WTC11 (cell line): ENCODE measurements at regions not wholly inside any gene's neighbourhood (a gene's known extent, or its start where the extent isn't known, plus 50 kb on each side); places are given as distances from the start of the nearest gene placed in this dataset.
"Not testable (repeated sequence)": the region's sequence is repeated elsewhere in the genome, so short reads cannot be mapped to it uniquely, and the experiment has no call there.

Experiments used
- ATAC-seq: fragments of 200-7000 bp; cut with Tn5 transposase; 2 replicates; pipeline ENCODE4 v1.10.0; 2021; ENCODE audit warnings: mild to moderate bottlenecking, moderate library complexity
- CTCF ChIA-PET: fragments of 300-600 bp; sonication (Branson Sonifier 250); formaldehyde crosslinking; loops from one replicate; lab custom pipeline; 2021; ENCODE audit warnings: antibody characterized with exemption; lab: Charles Lee
- POLR2A ChIA-PET: fragments of 350-600 bp; sonication (Branson Sonifier 250); formaldehyde crosslinking; loops from one replicate; lab custom pipeline; 2021; ENCODE audit warnings: antibody characterized with exemption; lab: Charles Lee
- DNase-seq: peaks from one replicate; pipeline ENCODE4 v3.0.0; 2021; ENCODE audit warnings: low spot score
- H3K27ac Mint-ChIP-seq: 2 replicates; pipeline ENCODE4 v1.8.0; 2021; ENCODE audit warnings: mixed read lengths
- H3K27me3 Mint-ChIP-seq: 2 replicates; pipeline ENCODE4 v1.8.0; 2021; ENCODE audit warnings: low read depth, mild to moderate bottlenecking, moderate library complexity, mixed read lengths
- H3K36me3 Mint-ChIP-seq: 2 replicates; pipeline ENCODE4 v1.8.0; 2021; ENCODE audit warnings: mixed read lengths
- H3K4me1 Mint-ChIP-seq: 2 replicates; pipeline ENCODE4 v1.8.0; 2022; ENCODE audit warnings: mixed read lengths
- H3K4me3 Mint-ChIP-seq: 2 replicates; pipeline ENCODE4 v1.8.0; 2021; ENCODE audit warnings: mild to moderate bottlenecking, moderate library complexity, mixed read lengths
- H3K9me3 Mint-ChIP-seq: 2 replicates; pipeline ENCODE4 v1.8.0; 2021; ENCODE audit warnings: mixed read lengths

GRCh38 chr19:27362438-27362837 is 1850.5 kb downstream of the UQCRFS1 start:
- Mint-ChIP-seq H3K36me3 (peaks cover 99% of the 10 kb centered on the region), H3K9me3 (peaks cover 100% of the 10 kb centered on the region), H3K27me3 (peaks cover 91% of the 10 kb centered on the region)
- H3K27ac Mint-ChIP-seq, POLR2A ChIA-PET, H3K4me1 Mint-ChIP-seq, ATAC-seq, CTCF ChIA-PET, DNase-seq, H3K4me3 Mint-ChIP-seq: not testable (repeated sequence)

DNA sequence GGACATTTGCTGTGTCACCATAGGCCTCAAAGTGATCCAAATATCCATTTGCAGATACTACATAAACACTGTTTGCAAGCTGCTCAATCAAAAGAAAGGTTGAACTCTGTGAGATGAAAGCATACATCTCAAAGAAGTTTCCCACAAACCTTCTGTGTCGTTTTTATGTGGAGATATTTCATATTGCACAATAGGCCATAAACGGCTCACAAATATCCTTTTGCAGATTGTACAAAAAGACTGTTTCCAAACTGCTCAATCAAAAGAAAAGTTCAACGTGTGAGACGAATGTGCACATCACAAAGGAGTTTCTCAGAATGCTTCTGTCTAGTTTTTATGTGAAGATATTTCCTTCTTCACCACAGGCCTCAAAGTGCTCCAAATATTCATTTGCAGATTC is 1857.4 kb downstream of the UQCRFS1 start:
- DNase-seq, H3K27ac Mint-ChIP-seq, ATAC-seq, POLR2A ChIA-PET, CTCF ChIA-PET, H3K4me3 Mint-ChIP-seq, H3K4me1 Mint-ChIP-seq: not testable (repeated sequence)
- peaks cover 100% of the 10 kb centered on the region for H3K36me3 Mint-ChIP-seq
- H3K9me3 Mint-ChIP-seq: peaks cover 100% of the 10 kb centered on the region
- peaks cover 99% of the 10 kb centered on the region for H3K27me3 Mint-ChIP-seq
